Left ventricle myocardium inferior (tissue), 1 donor: ENCODE measurements at regions not wholly inside any gene's neighbourhood (a gene's known extent, or its start where the extent isn't known, plus 50 kb on each side); places are given as distances from the start of the nearest gene placed in this dataset.

ENCODE experiments used
- DNase-seq: peaks from one replicate; pipeline ENCODE4 v3.0.0-alpha.2; 2020
- H3K27ac ChIP-seq: fragments of 200-600 bp; replicated peaks from 2 replicates; pipeline ENCODE4 v1.8.0; 2021
- H3K27me3 ChIP-seq: fragments of 200-600 bp; 2 replicates; pipeline ENCODE4 v1.8.0; 2021; ENCODE audit warnings: low read depth
- H3K36me3 ChIP-seq: fragments of 200-600 bp; 2 replicates; pipeline ENCODE4 v1.8.0; 2021
- H3K4me1 ChIP-seq: fragments of 200-600 bp; 2 replicates; pipeline ENCODE4 v1.8.0; 2021
- H3K4me3 ChIP-seq: fragments of 200-600 bp; 2 replicates; pipeline ENCODE4 v1.8.0; 2021; ENCODE audit warnings: mild to moderate bottlenecking, moderate library complexity
- H3K9me3 ChIP-seq: fragments of 200-600 bp; replicated peaks from 2 replicates; pipeline ENCODE4 v1.8.0; 2021
- intact Hi-C: fragments of 100-400 bp; cut with micrococcal nuclease; formaldehyde crosslinking; loops from one replicate; pipeline ENCODE4 v1.11.0; 2022
- TF ChIP-seq, protein P1 (sequence below): fragments of 200-600 bp; IDR thresholded peaks from 2 replicates; pipeline ENCODE4 v1.8.0; 2021; ENCODE audit warnings: antibody characterized with exemption, mild to moderate bottlenecking, borderline replicate concordance
- donor health status: DM: no; HTN: yes; CAD: no; lungs with severe emphysema.

GRCh38 chr14:42856106-42856505, 1249.4 kb downstream of the LRFN5 start:
- TF ChIP-seq, protein P1, sequence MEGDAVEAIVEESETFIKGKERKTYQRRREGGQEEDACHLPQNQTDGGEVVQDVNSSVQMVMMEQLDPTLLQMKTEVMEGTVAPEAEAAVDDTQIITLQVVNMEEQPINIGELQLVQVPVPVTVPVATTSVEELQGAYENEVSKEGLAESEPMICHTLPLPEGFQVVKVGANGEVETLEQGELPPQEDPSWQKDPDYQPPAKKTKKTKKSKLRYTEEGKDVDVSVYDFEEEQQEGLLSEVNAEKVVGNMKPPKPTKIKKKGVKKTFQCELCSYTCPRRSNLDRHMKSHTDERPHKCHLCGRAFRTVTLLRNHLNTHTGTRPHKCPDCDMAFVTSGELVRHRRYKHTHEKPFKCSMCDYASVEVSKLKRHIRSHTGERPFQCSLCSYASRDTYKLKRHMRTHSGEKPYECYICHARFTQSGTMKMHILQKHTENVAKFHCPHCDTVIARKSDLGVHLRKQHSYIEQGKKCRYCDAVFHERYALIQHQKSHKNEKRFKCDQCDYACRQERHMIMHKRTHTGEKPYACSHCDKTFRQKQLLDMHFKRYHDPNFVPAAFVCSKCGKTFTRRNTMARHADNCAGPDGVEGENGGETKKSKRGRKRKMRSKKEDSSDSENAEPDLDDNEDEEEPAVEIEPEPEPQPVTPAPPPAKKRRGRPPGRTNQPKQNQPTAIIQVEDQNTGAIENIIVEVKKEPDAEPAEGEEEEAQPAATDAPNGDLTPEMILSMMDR: no peak
- no peaks in the 10 kb centered on the region for H3K9me3 ChIP-seq
- no peaks in the 10 kb centered on the region for H3K4me1 ChIP-seq
- H3K27me3 ChIP-seq: no peaks in the 10 kb centered on the region
- intact Hi-C loops: no loop called here
- H3K4me3 ChIP-seq: no peak overlapping the region
- H3K36me3 ChIP-seq: no peaks in the 10 kb centered on the region
- no peak overlapping the region for H3K27ac ChIP-seq
- DNase-seq: no peak

- no peak for DNase-seq
- intact Hi-C loops: no loop called here
Measured at GRCh38 chr14:42855085-42855484, 1248.4 kb downstream of the LRFN5 start.

GRCh38 chr14:42854061-42854460, 1247.4 kb downstream of the LRFN5 start:
- no peaks in the 10 kb centered on the region for H3K27me3 ChIP-seq
- no peak overlapping the region for H3K27ac ChIP-seq
- TF ChIP-seq, protein P1: no peak
- intact Hi-C loops: no loop called here
- H3K4me1 ChIP-seq: no peaks in the 10 kb centered on the region
- no peaks in the 10 kb centered on the region for H3K9me3 ChIP-seq
- H3K36me3 ChIP-seq: no peaks in the 10 kb centered on the region
- H3K4me3 ChIP-seq: no peak overlapping the region
- no peak for DNase-seq

More at GRCh38 chr14:42855085-42855484, 1248.4 kb downstream of the LRFN5 start:
- H3K4me3 ChIP-seq: no peak overlapping the region
- H3K9me3 ChIP-seq: no peaks in the 10 kb centered on the region
- no peaks in the 10 kb centered on the region for H3K4me1 ChIP-seq
- no peak overlapping the region for H3K27ac ChIP-seq
- H3K36me3 ChIP-seq: no peaks in the 10 kb centered on the region
- TF ChIP-seq, protein P1: no peak
- no peaks in the 10 kb centered on the region for H3K27me3 ChIP-seq

- Histone ChIP-seq H3K27ac (no peak overlapping the region), H3K4me3 (no peak overlapping the region), H3K27me3 (no peaks in the 10 kb centered on the region), H3K36me3 (no peaks in the 10 kb centered on the region), H3K9me3 (no peaks in the 10 kb centered on the region), H3K4me1 (no peaks in the 10 kb centered on the region)
- intact Hi-C loops: no loop called here
- DNase-seq: no peak
- TF ChIP-seq, protein P1: no peak
Measured at GRCh38 chr14:42848652-42849051, 1242.0 kb downstream of the LRFN5 start.

GRCh38 chr14:42814817-42815216, 1208.1 kb downstream of the LRFN5 start:
- no peak for DNase-seq
- Histone ChIP-seq H3K27ac (no peak overlapping the region), H3K4me3 (no peak overlapping the region), H3K36me3 (no peaks in the 10 kb centered on the region), H3K27me3 (no peaks in the 10 kb centered on the region), H3K4me1 (no peaks in the 10 kb centered on the region), H3K9me3 (peaks cover 3% of the 10 kb centered on the region)
- intact Hi-C loops: no loop called here
- TF ChIP-seq, protein P1: no peak

- Histone ChIP-seq H3K27ac (no peak overlapping the region), H3K4me3 (no peak overlapping the region), H3K36me3 (no peaks in the 10 kb centered on the region), H3K9me3 (no peaks in the 10 kb centered on the region), H3K27me3 (no peaks in the 10 kb centered on the region), H3K4me1 (no peaks in the 10 kb centered on the region)
- DNase-seq: no peak
- TF ChIP-seq, protein P1: no peak
- intact Hi-C loops: no loop called here
Measured at GRCh38 chr14:42806909-42807315, 1200.2 kb downstream of the LRFN5 start.
